Heart left ventricle (tissue), 16 donors: ENCODE measurements at regions not wholly inside any gene's neighbourhood (a gene's known extent, or its start where the extent isn't known, plus 50 kb on each side); places are given as distances from the start of the nearest gene placed in this dataset.
A peak's percentile ranks its signal among the peaks of the same experiment; 100 is the strongest.

Experiments used
- ATAC-seq, 4 donors: fragments of 200-7000 bp; cut with Tn5 transposase; one replicate each; pipeline ENCODE4 v1.9.1; 2020 to 2022; ENCODE audit warnings: moderate library complexity in 4 of 4, mild to moderate bottlenecking in 3 of 4, moderate number of reproducible peaks in 1 of 4
- DNase-seq, 5 donors: peaks; one replicate each; pipeline ENCODE4 v3.0.0-alpha.2; 2020
- H3K27ac ChIP-seq, 12 donors: fragments of 200-600 bp; sonication (generic) in 4 of 12; one replicate each; pipeline versions ENCODE4 v1.5.0 to v1.8.0; 2016 to 2022; ENCODE audit warnings: mild to moderate bottlenecking in 2 of 12
- H3K27me3 ChIP-seq, 9 donors: fragments of 200-600 bp; sonication (generic) in 2 of 9; one replicate each; pipeline versions ENCODE4 v1.5.1 to v1.8.0; 2016 to 2022; ENCODE audit warnings: mild to moderate bottlenecking in 3 of 9
- H3K36me3 ChIP-seq, 9 donors: fragments of 200-600 bp; sonication (generic) in 2 of 9; one replicate each; pipeline versions ENCODE4 v1.5.0 to v1.8.0; 2018 to 2022; ENCODE audit warnings: mild to moderate bottlenecking in 2 of 9
- H3K4me1 ChIP-seq, 12 donors: fragments of 200-600 bp; sonication (generic) in 4 of 12; one replicate each; pipeline versions ENCODE4 v1.5.0 to v1.8.0; 2016 to 2022; ENCODE audit warnings: mild to moderate bottlenecking in 3 of 12
- H3K4me3 ChIP-seq, 12 donors: fragments of 200-600 bp; sonication (generic) in 4 of 12; one replicate each; pipeline versions ENCODE4 v1.5.0 to v1.8.0; 2017 to 2022; ENCODE audit warnings: mild to moderate bottlenecking in 9 of 12, moderate library complexity in 4 of 12
- H3K9me3 ChIP-seq, 12 donors: fragments of 200-600 bp; sonication (generic) in 4 of 12; one replicate each; pipeline versions ENCODE4 v1.5.0 to v1.8.0; 2016 to 2022; ENCODE audit warnings: mild to moderate bottlenecking in 1 of 12
- POLR2A ChIP-seq, 2 donors: fragments of 450-650 bp; IDR thresholded peaks; one replicate each; pipeline ENCODE4 v1.6.1; 2017; ENCODE audit warnings: antibody characterized with exemption in 2 of 2, mild to moderate bottlenecking in 2 of 2, moderate library complexity in 2 of 2
- WGBS, 4 donors: extraction: QIAGEN DNeasy Blood & Tissue Kit in 2 of 4; methylation state at CpG; one replicate each; pipeline versions ENCODE4 v1.1.5 to v1.1.7; 2013 to 2018; 5-methylcytosine and 5-hydroxymethylcytosine counted together
- intact Hi-C, 10 donors: fragments of 100-400 bp; cut with DNase I; formaldehyde crosslinking; loops; one replicate each; pipeline versions ENCODE4 v1.11.1 to v1.14.2; 2022
- TF ChIP-seq, protein P1 (sequence below), 12 donors: fragments of 200-600 bp; sonication (generic) in 4 of 12; IDR thresholded peaks; one replicate each; pipeline versions ENCODE4 v1.5.0 to v1.8.0; 2018 to 2022; ENCODE audit warnings: antibody characterized with exemption in 12 of 12, mild to moderate bottlenecking in 5 of 12
- donor health status: ischemic (EF 13 %, LVEDD 7.1; RV severe dilation, severe dysfunction).
- donor health status: healthy with polysubstance abuse.
- donor health status: DM: no; HTN: yes; CAD: no.
- donor health status: DM: no; HTN: no; CAD: no.
- donor health status: ischemic (EF 25% LVEDD 6.9; RV normal size, moderate dysfunction).
- donor health status: ischemic (EF 25% LVEDD 5.7; RV mildly dilated, moderate dysfunction).
- donor health status: healthy.
- donor health status: DM: yes; HTN: yes; CAD: no.
- donor health status: ischemic (EF 35%, LVEDD 5.7; RV mildly dilated, moderate dysfunction).
- donor health status: nonischemic (EF 11% LVEDD 7.7; RV severe dilation, severe dysfunction).
- donor health status: DM: yes; HTN: yes; CAD: no.
- donor health status: PGD.
- donor health status: ischemic (EF 29% LVEDD 5.4; RV normal size, mild dysfunction).
- donor health status: nonischemic (EF 23%, LVEDD 6.1; RV moderate dilation, normal function).

- H3K4me1 ChIP-seq, result no peaks in the 10 kb centered on the region
Observed at GRCh38 chr18:24595561-24596031, 135.2 kb downstream of the HRH4 start.

DNA sequence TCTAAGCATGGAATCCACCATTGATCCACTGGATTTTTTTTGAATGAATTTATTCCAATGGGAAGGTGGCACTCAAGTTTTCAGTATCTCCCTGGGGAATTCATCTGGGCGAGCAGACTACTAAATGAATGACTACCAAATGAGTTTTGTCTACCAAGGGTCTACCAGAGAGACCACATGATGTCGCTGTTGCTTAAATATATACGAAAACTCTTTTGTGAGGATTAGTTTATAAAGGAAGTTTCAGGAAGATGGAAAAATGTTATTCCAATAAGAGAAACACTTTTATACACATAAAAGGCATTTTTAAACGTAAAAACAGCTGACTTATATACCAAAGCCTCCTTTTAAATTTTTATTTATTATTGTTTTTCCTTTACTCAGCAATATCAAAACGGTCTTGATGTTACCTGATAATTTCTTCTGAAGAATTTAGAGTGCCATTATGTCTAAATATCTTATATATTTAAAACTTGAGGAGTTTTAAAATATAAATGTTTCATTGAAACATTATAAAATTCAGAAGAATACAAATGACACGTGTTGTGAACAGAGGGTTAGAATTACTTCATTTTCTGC lies 139.7 kb downstream of the HRH4 start:
- DNase-seq, result peak in 1 of 5 donors; percentile 17
- Histone ChIP-seq H3K4me1 (no peaks in the 10 kb centered on the region), H3K9me3 (no peaks in the 10 kb centered on the region), H3K4me3 (no peak overlapping the region), H3K27me3 (peaks cover 0 to 4% (median 0%) of the 10 kb centered on the region in 9 donors), H3K27ac (no peak overlapping the region), H3K36me3 (no peaks in the 10 kb centered on the region)
- TF ChIP-seq, protein P1, sequence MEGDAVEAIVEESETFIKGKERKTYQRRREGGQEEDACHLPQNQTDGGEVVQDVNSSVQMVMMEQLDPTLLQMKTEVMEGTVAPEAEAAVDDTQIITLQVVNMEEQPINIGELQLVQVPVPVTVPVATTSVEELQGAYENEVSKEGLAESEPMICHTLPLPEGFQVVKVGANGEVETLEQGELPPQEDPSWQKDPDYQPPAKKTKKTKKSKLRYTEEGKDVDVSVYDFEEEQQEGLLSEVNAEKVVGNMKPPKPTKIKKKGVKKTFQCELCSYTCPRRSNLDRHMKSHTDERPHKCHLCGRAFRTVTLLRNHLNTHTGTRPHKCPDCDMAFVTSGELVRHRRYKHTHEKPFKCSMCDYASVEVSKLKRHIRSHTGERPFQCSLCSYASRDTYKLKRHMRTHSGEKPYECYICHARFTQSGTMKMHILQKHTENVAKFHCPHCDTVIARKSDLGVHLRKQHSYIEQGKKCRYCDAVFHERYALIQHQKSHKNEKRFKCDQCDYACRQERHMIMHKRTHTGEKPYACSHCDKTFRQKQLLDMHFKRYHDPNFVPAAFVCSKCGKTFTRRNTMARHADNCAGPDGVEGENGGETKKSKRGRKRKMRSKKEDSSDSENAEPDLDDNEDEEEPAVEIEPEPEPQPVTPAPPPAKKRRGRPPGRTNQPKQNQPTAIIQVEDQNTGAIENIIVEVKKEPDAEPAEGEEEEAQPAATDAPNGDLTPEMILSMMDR (IDR thresholded peaks at IDR 0.05), result peak; percentile 50 to 80 (median 72)
- TF ChIP-seq POLR2A (IDR thresholded peaks at IDR 0.05), result no peak
- 27 to 30% (median 29%) methylated on average over 6 of the region's 6 CpGs for WGBS, 4 donors
- peak in 1 of 4 donors; percentile 50 for ATAC-seq
- intact Hi-C loops, result loop anchor here (1.0 to 10.0 kb wide), 9 partner anchors 71 to 1235 kb away; no protein-coding TSS in a partner anchor

More at GRCh38 chr18:24595561-24596031, 135.2 kb downstream of the HRH4 start:
- TF ChIP-seq POLR2A (IDR thresholded peaks at IDR 0.05), result no peak
- TF ChIP-seq, protein P1 (IDR thresholded peaks at IDR 0.05), result no peak
- Histone ChIP-seq H3K4me3 (no peak overlapping the region), H3K9me3 (no peaks in the 10 kb centered on the region), H3K27ac (no peak overlapping the region), H3K27me3 (peaks cover 0 to 4% (median 0%) of the 10 kb centered on the region in 9 donors), H3K36me3 (no peaks in the 10 kb centered on the region)
- DNase-seq, result no peak
- ATAC-seq, result no peak
- intact Hi-C loops, result no loop called here
- WGBS, 4 donors, result 69 to 74% (median 71%) methylated on average over 11 to 12 of the region's 12 CpGs

- ATAC-seq (no peak), DNase-seq (no peak)
- 63 to 82% (median 78%) methylated on average over 1 of the region's 1 CpG for WGBS, 4 donors
- Histone ChIP-seq H3K4me3 (no peak overlapping the region), H3K27me3 (peaks cover 0 to 4% (median 0%) of the 10 kb centered on the region in 9 donors), H3K9me3 (no peaks in the 10 kb centered on the region), H3K27ac (no peak overlapping the region), H3K4me1 (no peaks in the 10 kb centered on the region), H3K36me3 (no peaks in the 10 kb centered on the region)
- no peak for TF ChIP-seq POLR2A (IDR thresholded peaks at IDR 0.05)
- TF ChIP-seq, protein P1 (IDR thresholded peaks at IDR 0.05), result no peak
- intact Hi-C loops, result loop anchor here (2.0 to 10.0 kb wide), 7 partner anchors 69 to 1233 kb away; no protein-coding TSS in a partner anchor
Observed at GRCh38 chr18:24601585-24601984, 141.1 kb downstream of the HRH4 start.

DNA sequence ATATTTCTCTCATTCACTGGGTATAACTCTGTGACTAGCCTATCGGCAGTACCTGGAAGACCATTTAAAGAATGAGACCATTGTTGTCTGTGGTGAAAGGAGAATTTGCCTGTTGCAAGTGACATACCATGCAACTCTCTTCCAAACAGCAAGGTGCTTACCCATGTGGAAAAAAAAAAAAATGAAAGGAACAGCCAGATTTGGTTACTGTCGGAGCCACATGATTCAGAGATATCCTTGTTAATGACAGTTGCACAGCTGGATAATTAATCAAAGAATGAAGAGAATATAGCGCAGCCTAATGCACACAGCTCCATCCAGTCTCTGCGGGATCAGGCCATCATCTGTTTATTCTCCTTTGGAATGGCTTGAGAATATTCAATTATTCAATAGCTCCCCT lies 141.8 kb downstream of the HRH4 start:
- ATAC-seq (no peak), DNase-seq (no peak)
- no peaks in the 10 kb centered on the region for H3K36me3 ChIP-seq
- no peak for TF ChIP-seq POLR2A (IDR thresholded peaks at IDR 0.05)
- TF ChIP-seq, protein P1 (IDR thresholded peaks at IDR 0.05), result no peak
- H3K4me1 ChIP-seq, result no peaks in the 10 kb centered on the region
- H3K27ac ChIP-seq, result no peak overlapping the region
- intact Hi-C loops, result loop anchor here in 9 of 10 donors (5.0 to 10.0 kb wide), 4 partner anchors 70 to 1233 kb away; no protein-coding TSS in a partner anchor
- H3K9me3 ChIP-seq, result no peaks in the 10 kb centered on the region
- H3K4me3 ChIP-seq, result no peak overlapping the region
- WGBS, 4 donors, result 79 to 86% (median 81%) methylated on average over 4 of the region's 4 CpGs
- H3K27me3 ChIP-seq, result peaks cover 0 to 4% (median 0%) of the 10 kb centered on the region in 9 donors
